A673 (cell line): ENCODE measurements at regions not wholly inside any gene's neighbourhood (a gene's known extent, or its start where the extent isn't known, plus 50 kb on each side); places are given as distances from the start of the nearest gene placed in this dataset.

Source experiments
- EZH2 ChIP-seq: fragments of 200-600 bp; sonication (generic); IDR thresholded peaks from 2 replicates; pipeline ENCODE4 v1.6.1; 2017; ENCODE audit warnings: borderline replicate concordance, low read depth, mild to moderate bottlenecking, mixed read lengths, antibody characterized with exemption, low read length; ENCODE audit not compliant: poor library complexity, severe bottlenecking
- TF ChIP-seq, protein P1 (sequence below): fragments of 300-800, 200-600 bp; sonication (generic); conservative IDR thresholded peaks from 2 replicates; pipeline ENCODE4 v1.5.1; 2017; ENCODE audit warnings: low read depth, mild to moderate bottlenecking, antibody characterized with exemption, low read length, moderate library complexity, mixed read lengths

DNA sequence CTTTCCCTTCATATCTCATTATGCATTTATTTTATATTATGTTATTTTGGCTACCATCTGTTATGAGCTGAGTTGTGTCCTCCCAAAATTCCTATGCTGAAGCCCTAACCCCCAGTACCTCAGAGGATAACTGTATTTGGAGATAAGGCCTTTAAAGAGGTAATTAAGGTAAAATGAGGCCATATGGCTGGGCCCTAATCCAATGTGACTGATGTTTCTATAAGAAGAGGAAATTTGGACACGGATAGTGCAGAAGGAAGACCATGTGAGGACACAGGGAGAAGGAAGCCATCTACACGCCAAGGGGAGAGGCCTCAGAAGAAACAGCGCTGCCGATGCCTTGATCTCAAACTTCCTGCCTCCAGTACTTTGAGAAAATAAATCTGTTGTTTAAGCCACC, 557.7 kb upstream of the CDH5 start:
- TF ChIP-seq, protein P1, sequence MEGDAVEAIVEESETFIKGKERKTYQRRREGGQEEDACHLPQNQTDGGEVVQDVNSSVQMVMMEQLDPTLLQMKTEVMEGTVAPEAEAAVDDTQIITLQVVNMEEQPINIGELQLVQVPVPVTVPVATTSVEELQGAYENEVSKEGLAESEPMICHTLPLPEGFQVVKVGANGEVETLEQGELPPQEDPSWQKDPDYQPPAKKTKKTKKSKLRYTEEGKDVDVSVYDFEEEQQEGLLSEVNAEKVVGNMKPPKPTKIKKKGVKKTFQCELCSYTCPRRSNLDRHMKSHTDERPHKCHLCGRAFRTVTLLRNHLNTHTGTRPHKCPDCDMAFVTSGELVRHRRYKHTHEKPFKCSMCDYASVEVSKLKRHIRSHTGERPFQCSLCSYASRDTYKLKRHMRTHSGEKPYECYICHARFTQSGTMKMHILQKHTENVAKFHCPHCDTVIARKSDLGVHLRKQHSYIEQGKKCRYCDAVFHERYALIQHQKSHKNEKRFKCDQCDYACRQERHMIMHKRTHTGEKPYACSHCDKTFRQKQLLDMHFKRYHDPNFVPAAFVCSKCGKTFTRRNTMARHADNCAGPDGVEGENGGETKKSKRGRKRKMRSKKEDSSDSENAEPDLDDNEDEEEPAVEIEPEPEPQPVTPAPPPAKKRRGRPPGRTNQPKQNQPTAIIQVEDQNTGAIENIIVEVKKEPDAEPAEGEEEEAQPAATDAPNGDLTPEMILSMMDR = no peak
- TF ChIP-seq EZH2 = no peak
